ENCODE measurements at regions not wholly inside any gene's neighbourhood (a gene's known extent, or its start where the extent isn't known, plus 50 kb on each side); places are given as distances from the start of the nearest gene placed in this dataset.

DNA sequence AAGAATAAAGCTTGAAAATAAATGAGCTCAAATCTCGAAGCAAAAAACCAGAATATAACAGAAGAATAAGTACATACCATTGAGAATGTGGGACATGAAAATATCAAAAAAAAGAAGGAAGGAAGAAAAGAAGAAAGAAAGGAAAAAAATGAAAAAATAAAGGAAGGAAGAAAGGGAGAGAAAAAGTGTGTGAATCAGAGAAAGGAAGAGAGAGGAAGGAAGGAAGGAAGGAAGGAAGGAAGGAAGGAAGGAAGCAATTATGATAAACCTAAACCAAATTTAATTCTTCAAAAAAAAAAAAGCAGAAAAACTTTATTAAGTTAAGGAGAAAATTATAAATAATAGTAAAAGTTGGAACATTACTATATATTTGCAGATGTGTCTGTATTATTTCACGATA is 949.8 kb downstream of the NLGN4X start:
- DNase-seq = no peak

DNA sequence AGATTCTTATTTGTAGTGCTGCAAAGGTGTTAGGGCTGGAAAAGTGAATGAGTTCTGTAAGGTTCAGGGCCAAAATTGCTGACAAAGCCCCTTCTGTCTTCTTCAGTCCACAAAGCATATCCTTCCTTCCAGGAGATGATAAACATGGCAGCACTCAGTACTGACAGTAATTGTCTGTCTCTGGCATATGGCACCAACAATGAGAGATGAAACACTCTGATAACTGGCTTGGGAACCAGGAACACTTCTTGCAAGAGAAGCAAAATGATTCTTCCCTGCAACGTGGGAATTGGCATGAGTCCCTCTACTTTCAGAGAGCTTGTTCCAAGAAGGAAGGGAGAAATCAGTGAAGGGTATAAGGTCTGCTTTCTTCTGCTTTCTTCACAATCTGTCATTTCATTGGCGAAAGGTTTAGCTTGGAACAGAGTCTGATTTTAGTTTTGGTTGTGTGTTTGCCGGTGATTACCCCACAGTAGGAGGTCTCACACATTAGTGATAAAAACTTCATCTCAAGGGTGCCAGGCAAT is 963.3 kb downstream of the NLGN4X start:
- DNase-seq = no peak

DNA sequence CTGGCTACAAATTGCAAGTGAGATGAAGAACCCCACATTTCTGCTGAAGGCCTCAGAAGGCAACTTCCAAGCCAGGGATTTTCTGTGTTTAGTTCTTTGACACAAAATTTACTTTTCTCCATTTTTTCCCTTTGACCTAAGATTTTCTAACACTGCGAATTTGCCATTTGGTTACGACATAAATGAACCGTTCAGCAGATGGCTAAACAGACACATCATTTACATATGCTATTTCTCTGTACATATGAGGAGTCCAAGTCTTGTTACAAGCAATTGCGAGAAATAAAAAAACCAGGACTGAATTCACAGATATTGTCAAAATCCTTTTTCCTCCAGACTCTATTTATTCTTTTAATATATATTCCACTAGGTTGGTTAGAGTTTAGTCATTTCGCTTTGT is 978.6 kb downstream of the NLGN4X start:
- DNase-seq = no peak

DNA sequence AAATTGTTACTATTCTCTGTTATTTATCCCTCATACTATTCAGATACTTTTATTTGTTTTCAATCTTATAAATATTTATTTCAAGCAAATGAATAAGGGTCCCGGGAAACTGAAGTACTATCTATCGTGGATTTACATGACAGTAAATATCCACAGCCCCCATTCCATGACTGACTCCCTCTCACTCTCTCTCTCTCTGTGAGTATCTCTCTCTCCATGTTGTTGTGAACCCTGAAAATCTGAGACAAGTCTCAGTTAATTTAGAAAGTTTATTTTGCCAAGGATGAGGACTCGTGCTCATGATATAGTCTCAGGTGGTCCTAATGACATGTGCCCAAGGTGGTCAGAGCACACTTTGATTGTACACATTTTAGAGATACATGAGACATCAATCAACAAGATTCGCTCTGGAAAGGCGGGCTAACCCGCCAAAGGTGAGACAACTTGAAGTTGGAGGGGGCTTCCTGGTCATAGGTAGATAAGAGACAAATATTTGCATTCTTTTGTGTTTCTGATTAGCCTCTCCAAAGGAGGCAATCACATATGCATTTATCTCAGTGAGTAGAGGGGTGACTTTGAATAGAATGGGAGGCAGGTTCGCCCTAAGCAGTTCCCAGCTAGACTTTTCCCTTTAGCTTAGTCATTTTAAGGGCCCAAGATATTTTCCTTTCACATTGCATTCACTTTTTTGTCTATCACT is 986.4 kb downstream of the NLGN4X start:
- no peak for DNase-seq

DNA sequence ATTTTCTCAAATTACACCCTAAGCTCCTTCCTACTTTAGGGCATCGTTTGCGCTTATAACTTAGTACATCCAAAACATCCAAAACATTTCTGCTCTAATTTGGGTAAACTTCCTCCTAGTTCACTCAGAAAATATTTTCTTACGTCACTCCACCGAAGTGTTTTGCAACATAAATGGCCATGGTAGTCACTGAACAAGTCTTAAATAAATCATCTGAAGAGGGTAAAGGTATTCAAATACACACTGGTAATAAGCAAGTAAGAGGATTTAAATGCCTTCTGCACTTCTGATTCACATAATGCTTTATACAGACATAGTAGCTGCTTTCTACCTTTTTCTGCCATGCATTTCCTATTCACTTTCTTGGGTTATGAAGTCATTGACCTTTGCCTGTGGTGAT is 991.9 kb downstream of the NLGN4X start:
- DNase-seq = no peak

DNA sequence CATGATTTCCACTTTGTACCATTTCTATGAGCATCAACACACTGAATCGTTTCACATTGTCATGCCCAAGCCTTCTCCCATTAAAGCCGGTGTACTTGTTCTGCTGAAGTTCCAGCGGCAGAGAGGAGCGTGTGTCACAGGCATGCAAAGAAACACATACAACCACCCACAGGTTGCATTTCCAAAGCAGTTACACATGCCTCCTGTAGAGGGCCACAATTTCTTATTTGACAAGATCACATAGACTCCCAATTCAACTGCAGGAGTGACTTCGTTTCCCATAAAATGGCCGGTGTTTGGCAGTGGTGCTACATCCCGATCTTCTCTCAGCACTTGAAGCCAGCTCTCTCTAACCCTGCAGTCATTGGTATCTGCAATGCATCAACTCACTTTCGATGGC is 992.6 kb downstream of the NLGN4X start:
- DNase-seq = no peak

DNA sequence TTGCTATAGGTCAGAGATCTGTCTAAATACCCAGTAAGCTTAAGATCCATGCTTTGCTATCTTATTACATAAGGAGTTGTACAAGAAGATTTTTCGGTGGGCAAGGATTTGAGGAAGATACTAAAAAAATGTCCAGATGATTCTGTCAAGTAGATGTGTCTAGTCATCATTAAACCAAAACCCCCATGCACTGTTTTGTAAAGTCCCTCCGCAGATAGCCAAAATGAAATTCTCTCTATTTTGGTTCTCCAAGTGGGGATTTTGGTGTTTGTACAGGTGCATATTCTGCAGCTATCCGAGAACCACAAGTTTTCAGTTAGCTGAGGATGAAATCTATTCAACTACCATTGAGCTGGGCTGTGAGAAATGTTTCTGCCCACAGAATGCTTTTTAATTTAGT is 994.8 kb downstream of the NLGN4X start:
- no peak for DNase-seq

DNA sequence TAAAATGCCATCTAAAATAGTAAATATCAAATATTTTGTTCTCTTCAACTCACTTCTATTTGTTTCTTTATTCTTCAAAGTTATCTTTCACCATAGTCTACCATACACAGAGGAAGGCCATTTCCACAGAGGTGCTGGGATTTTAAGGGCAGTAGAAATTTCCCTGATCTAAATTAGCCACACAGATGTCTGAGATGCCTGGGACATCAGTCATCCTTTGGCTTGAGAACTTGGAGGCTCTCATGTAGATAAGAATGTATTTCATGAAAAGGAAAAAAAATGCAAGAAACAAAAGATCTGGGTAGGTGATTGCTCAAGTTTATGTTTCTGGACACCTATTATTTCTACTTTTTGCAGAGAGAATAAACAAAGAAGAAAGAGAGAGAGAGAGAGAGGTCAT is 1008.2 kb downstream of the NLGN4X start:
- DNase-seq = no peak

DNA sequence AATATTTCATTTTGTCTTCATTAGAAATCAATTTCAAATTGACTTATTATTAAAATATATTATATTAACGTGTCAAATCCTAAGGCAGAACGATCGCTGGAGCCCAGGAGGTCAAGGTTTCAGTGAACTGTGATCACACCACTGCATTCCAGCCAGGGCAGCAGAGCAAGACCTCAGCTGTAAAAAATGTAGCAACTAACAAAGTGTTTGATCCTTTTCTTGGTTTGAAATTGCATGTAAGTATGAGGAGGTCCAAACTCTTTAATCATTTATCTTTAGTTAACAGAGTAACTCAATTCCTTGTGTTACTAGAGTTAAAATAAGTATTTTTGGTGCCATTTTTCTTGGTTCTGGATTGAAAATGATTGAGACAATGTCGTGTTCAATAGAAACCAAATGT is 1033.9 kb downstream of the NLGN4X start:
- no peak for DNase-seq

DNA sequence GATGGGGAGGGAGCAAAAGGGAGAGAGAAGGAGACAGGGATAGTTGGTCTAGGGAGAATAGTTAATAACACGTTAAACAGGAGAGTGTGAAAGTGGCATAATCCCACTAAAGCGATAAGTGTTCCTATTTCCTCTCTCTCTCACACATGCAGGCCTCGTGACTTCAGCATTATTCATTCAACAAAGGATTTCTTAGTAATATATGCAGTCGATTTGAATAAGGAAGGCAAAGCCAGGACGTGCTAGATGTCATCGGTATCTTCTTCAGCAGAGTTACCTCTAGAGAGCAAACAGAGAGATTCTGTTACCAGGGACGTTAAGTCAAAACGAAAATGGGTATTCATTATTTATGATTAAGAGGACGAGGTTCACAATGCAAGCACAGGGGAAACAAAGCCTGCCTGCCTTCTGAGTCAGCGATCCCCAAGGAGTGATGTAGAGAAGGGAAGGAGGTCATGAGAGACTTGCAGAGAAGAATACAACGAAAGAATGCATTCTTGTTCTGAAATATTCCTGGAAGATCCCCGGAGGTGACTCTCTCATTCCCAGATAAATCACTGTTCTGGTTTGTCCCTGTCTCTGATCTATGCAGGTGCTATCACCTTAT is 1048.4 kb downstream of the NLGN4X start:
- no peak for DNase-seq

DNA sequence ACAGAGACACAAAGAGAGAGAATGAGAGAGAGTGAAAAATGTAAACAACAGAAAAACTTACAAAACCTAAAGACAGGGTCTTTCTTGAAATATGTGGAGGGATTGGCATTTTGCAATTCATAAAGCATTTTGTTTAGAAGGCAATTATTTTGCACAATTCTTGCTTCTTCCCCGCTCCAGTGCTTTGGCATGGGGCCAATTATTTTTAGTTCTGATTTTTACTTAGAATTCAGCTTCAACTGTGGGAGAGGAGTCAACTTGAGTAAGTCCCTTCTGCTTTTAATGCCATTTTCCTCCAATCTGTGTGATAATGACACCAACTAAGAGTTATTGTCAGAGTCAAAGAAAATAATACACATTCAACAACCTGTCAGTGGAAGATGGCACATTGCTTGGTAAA is 1051.9 kb downstream of the NLGN4X start:
- no peak for DNase-seq

DNA sequence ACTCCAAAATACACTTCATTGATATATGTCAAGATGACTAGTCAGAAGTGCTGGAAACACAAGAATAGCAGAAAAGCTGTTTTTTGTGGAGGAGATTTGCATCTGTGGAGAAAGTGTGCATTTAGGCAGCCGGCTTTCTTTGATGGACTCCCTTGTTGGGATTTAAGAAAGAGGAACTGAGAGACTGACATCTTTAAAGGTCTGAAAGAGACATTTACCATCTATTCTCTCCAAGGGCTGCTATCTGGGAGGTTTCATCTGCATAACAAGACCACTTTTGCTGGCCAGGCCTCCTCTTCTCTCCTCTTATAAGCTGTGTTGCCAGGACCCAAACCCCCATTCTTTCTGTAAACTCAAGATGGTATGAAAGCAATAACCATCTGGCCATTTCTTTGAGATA is 1065.0 kb downstream of the NLGN4X start:
- DNase-seq = no peak

DNA sequence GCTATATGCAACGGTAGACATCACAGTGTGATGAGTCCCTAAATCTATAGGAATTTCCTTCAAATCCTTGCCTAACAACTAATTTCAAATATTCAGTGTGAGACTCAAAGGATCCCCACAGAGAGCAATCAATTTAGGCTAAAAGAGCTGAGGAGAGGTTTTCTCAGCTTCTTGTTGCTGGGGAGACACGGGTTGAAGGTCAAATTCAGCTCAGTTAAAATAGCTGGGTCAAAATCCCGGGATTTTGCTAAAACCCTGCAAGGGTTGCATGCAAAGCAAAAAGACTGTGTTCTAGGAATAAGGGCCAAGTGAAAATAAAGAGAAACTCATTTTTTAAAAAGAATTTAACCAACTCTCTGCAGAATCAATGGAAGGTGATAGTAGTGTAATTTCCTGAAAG is 1073.4 kb downstream of the NLGN4X start:
- no peak for DNase-seq

DNA sequence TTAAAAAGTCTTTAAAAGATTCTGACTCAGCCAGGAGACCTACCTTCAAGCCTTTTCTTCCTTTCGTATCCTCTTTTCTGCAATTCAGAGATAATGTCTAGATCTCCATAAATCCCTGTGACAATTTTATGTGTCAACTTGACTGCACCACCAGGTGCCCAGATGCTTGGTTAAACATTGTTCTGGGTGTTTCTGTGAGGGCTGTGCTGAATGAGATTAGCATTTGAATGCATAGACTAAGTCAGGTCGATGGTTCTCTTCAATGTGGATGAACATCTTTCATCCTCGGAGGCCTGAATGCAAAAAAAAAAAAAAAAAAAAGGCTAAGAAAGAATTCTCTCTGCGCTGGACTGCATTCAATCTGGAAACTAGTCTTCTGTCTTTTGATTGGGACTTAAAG is 1082.7 kb downstream of the NLGN4X start:
- DNase-seq = no peak

DNA sequence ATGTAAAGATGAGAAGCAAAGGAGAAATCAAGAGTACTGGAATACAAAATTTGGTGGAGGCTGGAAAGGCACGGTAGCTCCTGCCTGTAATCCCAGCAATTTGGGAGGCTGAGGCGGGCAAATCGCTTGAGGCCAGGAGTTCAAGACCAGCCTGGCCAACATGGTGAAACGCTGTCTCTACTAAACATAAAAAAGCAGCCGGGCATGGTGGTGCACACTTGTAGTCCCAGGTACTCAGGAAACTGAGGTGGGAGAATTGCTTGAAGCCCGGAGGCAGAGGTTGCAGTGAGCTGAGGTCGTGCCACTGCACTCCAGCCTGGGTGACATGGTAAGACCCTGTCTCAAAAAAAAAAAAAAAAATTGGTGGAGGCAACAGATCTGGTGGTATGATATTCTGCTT is 1086.0 kb downstream of the NLGN4X start:
- no peak for DNase-seq

DNA sequence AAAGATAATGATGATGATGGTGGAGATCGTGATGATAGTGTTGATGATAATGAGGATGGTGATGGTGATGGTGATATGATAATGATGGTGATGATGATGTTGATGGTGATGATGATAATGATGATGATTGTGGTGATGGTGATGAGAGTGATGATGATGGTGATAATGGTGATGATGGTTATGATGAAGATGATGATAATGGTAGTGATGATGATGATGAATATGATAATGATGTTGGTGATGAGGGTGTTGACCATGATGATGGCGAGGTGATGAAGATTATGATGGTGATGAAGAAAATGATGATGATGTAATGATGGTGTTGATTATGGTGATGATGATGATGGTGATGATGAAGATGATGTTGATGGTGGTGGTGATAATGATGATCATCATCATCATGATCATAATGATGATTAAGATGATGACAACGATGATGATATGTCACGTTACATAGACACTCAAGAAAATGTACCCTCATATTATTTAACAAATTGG is 1106.4 kb downstream of the NLGN4X start:
- DNase-seq = no peak

DNA sequence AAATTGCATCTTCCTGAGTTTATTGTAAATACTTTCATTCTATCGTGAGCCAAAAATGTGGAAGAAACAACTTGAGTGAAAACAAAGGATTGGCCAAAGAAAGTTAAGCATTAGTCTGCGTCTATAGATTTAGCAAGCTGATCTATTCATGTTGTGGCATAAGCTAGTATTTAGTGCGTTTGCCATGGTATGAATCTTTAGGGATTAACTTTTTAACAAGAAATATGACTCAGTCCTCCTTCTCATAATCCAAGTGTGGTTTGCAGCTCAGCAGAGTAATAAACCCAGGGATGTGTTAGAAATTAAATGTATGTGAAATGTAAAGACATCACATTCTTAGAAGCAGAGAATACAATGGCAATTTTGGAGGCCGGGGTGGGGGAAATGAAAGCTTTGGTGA is 1110.9 kb downstream of the NLGN4X start:
- no peak for DNase-seq

DNA sequence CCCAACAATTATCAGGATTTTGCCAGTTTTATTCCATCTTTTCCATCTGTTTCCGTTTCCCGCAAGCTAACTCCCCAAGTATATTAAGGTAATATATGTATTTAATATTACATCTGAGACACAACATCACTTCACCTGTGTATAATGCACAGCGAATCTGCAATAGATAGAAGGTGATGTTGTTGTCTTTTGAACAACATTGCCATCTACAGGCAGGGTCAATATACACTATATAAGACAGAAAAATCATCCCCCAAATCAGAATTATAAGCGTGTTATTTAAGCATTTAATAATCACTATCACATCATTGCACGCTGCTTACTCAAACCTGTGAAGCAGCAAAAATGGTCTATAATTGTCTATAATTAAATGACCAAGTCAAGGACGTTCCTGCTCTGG is 1115.5 kb downstream of the NLGN4X start:
- DNase-seq = no peak

DNA sequence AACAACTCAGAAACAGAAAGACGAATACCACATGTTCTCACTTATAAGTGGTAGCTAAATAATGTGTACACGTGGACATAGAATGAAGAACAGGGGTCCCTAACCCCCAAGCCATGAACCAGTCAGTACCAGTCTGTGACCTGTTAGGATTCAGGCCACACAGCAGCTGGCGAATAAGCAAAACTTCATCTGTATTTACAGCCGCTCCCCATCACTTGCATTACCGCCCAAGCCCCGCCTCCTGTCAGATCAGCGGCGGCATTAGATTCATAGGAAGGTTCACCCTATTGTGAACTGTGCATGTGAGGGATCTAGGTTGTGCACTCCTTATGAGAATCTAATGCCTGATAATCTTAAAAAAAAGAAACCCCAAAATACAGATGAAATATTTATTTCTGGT is 1128.7 kb downstream of the NLGN4X start:
- no peak for DNase-seq

DNA sequence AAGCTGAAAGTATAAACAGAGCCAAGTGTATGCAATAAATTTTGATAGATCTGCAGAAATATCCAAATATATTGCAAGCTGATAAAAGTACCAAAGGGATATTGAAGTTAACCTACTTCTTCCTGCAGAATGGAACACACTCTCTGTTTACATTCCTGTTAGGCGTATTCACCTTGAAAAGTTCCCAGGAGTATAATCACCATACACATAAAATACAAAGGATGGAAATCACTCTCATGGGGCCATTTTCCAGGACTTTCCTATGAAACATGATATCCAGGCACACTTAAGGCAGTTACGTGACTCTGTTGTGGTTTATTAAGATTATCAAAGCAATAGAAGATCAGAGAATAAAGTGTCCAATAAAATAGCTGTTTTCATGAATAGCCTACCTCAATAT is 1142.3 kb downstream of the NLGN4X start:
- no peak for DNase-seq

DNA sequence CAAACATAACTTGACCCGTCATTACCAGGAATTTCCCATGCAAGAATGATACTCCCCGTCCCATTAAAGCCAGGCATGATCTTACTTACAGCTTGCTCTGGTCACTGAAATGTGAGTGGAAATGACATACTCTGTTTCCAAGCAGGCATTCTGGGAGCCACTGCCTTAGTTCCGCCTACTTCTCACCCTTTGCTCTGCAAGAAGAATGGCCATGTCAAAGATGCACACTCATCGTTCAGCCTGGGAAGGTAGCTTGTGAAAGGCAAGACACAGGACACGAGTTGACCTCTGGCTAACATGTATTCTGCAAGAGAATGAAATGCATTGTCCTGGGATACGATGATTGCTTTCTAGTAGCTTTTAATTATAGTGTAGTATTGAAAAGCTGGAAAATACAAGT is 1144.4 kb downstream of the NLGN4X start:
- no peak for DNase-seq

DNA sequence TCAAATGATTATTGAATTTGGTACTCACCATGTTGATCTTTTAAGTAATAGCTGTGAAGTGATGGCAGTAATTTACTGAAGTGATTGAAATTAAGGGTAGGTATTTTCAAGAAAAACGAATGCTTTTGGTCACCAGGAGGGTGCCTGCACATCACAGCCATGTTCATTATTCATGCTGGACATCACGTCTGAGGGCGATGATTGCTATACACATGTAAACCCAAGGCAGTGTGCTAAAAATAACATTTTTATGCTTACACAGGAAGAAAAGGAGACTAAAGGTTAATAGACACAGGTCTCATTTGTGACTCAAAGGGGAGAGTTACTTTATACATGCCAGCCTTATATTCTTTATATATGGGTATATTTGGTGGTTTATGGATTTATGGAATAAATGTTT is 1146.0 kb downstream of the NLGN4X start:
- no peak for DNase-seq

DNA sequence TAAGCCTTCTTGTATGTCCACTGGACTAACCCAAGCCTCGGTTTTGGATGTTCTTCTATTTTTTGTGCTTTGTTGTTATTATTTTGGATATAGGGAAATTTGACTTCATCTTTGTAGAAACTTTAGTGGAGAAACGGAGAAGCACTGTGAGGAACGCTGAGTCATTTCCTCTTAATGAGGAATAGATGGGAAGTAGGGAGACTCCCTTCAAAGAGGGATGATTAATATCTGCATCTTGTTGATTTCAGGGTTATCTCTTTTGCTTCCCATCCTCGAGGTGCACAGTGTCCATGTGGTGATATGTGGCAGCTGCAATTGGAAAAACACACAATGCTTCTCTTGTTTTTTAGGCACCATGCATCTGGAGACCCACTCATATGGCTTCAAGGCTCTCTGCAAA is 1147.9 kb downstream of the NLGN4X start:
- no peak for DNase-seq

DNA sequence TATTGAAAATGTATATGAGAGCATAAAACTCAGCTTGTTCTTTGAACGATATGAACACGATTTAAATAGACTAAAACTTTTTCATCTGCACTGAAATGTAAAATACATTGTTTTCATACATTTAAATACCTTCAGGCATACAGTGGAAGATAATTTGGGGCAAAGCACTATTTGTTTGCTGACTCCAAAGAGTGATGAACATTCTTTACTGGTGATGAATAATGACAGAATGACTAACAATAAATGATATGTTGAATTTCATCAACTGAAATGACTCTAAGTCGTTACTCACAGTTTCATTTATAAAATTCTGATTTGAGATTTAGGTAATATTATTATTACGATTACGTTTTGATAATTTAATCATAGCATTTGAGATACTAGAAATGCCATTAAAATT is 1160.1 kb downstream of the NLGN4X start:
- DNase-seq = no peak

DNA sequence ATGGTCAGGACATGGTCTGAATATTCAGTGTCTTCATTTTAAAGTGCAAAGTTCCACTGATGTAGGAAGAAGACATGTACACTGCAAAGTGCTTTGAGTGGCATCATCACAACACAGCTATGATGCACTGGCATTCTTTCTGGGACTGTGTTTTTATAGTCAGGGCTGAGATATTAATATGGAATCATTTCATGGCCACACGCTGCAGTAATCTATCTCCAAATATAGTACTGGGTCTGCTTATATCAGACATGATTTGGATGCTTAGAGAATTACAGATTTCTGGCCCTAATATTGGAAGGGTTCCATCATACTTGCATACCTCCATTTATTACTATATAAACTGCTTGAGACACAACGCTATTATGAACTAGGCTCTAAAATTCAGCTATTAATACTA is 1170.9 kb downstream of the NLGN4X start:
- DNase-seq = no peak
